DND-41 (cell line): ENCODE measurements at regions not wholly inside any gene's neighbourhood (a gene's known extent, or its start where the extent isn't known, plus 50 kb on each side); places are given as distances from the start of the nearest gene placed in this dataset.

ENCODE experiments used
- ATAC-seq: fragments of 200-7000 bp; cut with Tn5 transposase; 3 replicates; pipeline ENCODE4 v1.9.1; 2021; ENCODE audit warnings: low read depth; ENCODE audit not compliant: insufficient read depth
- DNase-seq: peaks from one replicate; pipeline ENCODE4 v3.0.0-alpha.2; 2020
- H2AFZ ChIP-seq: 2 replicates; pipeline ENCODE4 v1.6.0; 2012; ENCODE audit warnings: low read depth, low read length
- H3K27ac ChIP-seq: 2 replicates; pipeline ENCODE4 v1.5.1; 2012; ENCODE audit warnings: low read length, inconsistent platforms
- H3K27me3 ChIP-seq: fragments of 200-600 bp; sonication (generic); 2 replicates; pipeline ENCODE4 v1.6.0; 2012; ENCODE audit warnings: low read length, mild to moderate bottlenecking, inconsistent platforms; ENCODE audit not compliant: insufficient read depth, poor library complexity
- H3K36me3 ChIP-seq: 2 replicates; pipeline ENCODE4 v1.5.1; 2012; ENCODE audit warnings: low read length, inconsistent platforms; ENCODE audit not compliant: insufficient read depth
- H3K4me1 ChIP-seq: 2 replicates; pipeline ENCODE4 v1.5.1; 2012; ENCODE audit warnings: mild to moderate bottlenecking, low read length; ENCODE audit not compliant: insufficient read depth
- H3K4me2 ChIP-seq: 2 replicates; pipeline ENCODE4 v1.6.0; 2012; ENCODE audit warnings: mild to moderate bottlenecking, moderate library complexity, low read length, inconsistent platforms; ENCODE audit not compliant: insufficient read depth
- H3K4me3 ChIP-seq, 2 experiments: fragments of 200-600 bp in 1 of 2; shearing (Covaris generic) in 1 of 2; 2 replicates each; pipeline ENCODE4 v1.5.1; 2012 to 2016; ENCODE audit warnings: inconsistent platforms in 2 of 2, low read length in 2 of 2, mild to moderate bottlenecking in 2 of 2, low read depth in 1 of 2, moderate library complexity in 1 of 2
- H3K79me2 ChIP-seq: 2 replicates; pipeline ENCODE4 v1.6.0; 2012; ENCODE audit warnings: low read length, inconsistent platforms; ENCODE audit not compliant: insufficient read depth
- H3K9ac ChIP-seq: 2 replicates; pipeline ENCODE4 v1.6.0; 2012; ENCODE audit warnings: low read depth, mild to moderate bottlenecking, inconsistent platforms, low read length, moderate library complexity
- H3K9me3 ChIP-seq: 2 replicates; pipeline ENCODE4 v1.5.1; 2012; ENCODE audit warnings: low read length, moderate library complexity, mild to moderate bottlenecking, inconsistent platforms; ENCODE audit not compliant: insufficient read depth, severe bottlenecking
- H4K20me1 ChIP-seq: 2 replicates; pipeline ENCODE4 v1.6.0; 2012; ENCODE audit warnings: low read length; ENCODE audit not compliant: insufficient read depth
- CTCF ChIP-seq: IDR thresholded peaks from 2 replicates; pipeline ENCODE4 v1.5.1; 2012; ENCODE audit warnings: borderline replicate concordance, low read length, moderate library complexity, mild to moderate bottlenecking; ENCODE audit not compliant: poor library complexity, severe bottlenecking; ENCODE audit errors: extremely low read depth
- EZH2 ChIP-seq: IDR thresholded peaks from 3 replicates; pipeline ENCODE4 v1.6.1; 2012; ENCODE audit warnings: borderline replicate concordance, low read depth, mild to moderate bottlenecking, moderate library complexity, low read length, inconsistent platforms; ENCODE audit not compliant: severe bottlenecking

GRCh38 chr2:176665086-176665485 lies 395.8 kb downstream of the MTX2 start:
- Histone ChIP-seq H3K27ac (no peak overlapping the region), H2AFZ (no peak overlapping the region), H3K9me3 (no peaks in the 10 kb centered on the region), H3K4me1 (no peaks in the 10 kb centered on the region), H3K4me2 (no peak overlapping the region), H3K27me3 (peaks cover 9% of the 10 kb centered on the region), H3K79me2 (no peaks in the 10 kb centered on the region), H3K4me3 (no peak overlapping the region), H3K9ac (no peak overlapping the region), H3K36me3 (no peaks in the 10 kb centered on the region), H4K20me1 (no peaks in the 10 kb centered on the region)
- DNase-seq (no peak), ATAC-seq (no peak)
- TF ChIP-seq EZH2 (no peak), CTCF (no peak)

GRCh38 chr2:176668912-176669311 lies 399.7 kb downstream of the MTX2 start:
- H4K20me1 ChIP-seq = no peaks in the 10 kb centered on the region
- no peak overlapping the region for H3K4me2 ChIP-seq
- H2AFZ ChIP-seq = no peak overlapping the region

GRCh38 chr2:176669398-176670174 lies 400.3 kb downstream of the MTX2 start:
- no peak overlapping the region for H3K9ac ChIP-seq
- no peaks in the 10 kb centered on the region for H3K9me3 ChIP-seq
- ATAC-seq (no peak), DNase-seq (no peak)
- H3K4me2 ChIP-seq = no peak overlapping the region
- no peak for TF ChIP-seq EZH2
- TF ChIP-seq CTCF = no peak
- peaks cover 11% of the 10 kb centered on the region for H3K27me3 ChIP-seq
- H3K36me3 ChIP-seq = no peaks in the 10 kb centered on the region
- no peak overlapping the region for H3K4me3 ChIP-seq
- no peak overlapping the region for H3K27ac ChIP-seq
- no peaks in the 10 kb centered on the region for H3K79me2 ChIP-seq
- no peaks in the 10 kb centered on the region for H3K4me1 ChIP-seq
- no peaks in the 10 kb centered on the region for H4K20me1 ChIP-seq
- H2AFZ ChIP-seq = no peak overlapping the region

More at GRCh38 chr2:176668912-176669311, 399.7 kb downstream of the MTX2 start:
- H3K9me3 ChIP-seq = no peaks in the 10 kb centered on the region
- ATAC-seq = no peak
- H3K27ac ChIP-seq = no peak overlapping the region
- H3K9ac ChIP-seq = no peak overlapping the region
- no peaks in the 10 kb centered on the region for H3K4me1 ChIP-seq
- TF ChIP-seq CTCF (no peak), EZH2 (no peak)
- no peaks in the 10 kb centered on the region for H3K36me3 ChIP-seq
- no peaks in the 10 kb centered on the region for H3K79me2 ChIP-seq
- DNase-seq = no peak
- H3K27me3 ChIP-seq = peaks cover 11% of the 10 kb centered on the region
- H3K4me3 ChIP-seq = no peak overlapping the region
